SK-N-SH (cell line): ENCODE measurements at regions not wholly inside any gene's neighbourhood (a gene's known extent, or its start where the extent isn't known, plus 50 kb on each side); places are given as distances from the start of the nearest gene placed in this dataset.

ENCODE experiments used
- CTCF ChIA-PET: fragments of 300-600, 350-600 bp; formaldehyde crosslinking; extraction: SDS; loops from one replicate; lab custom pipeline; 2021; lab: Yijun Ruan, JAX
- POLR2A ChIA-PET: fragments of 350-600 bp; sonication (Branson Sonifier 250); formaldehyde crosslinking; extraction: SDS; loops from one replicate; lab custom pipeline; 2020; ENCODE audit warnings: antibody characterized with exemption, inconsistent platforms; lab: Yijun Ruan, JAX
- DNase-seq: peaks from one replicate; pipeline ENCODE4 v3.0.0; 2012
- H2AFZ ChIP-seq: fragments of 200-600 bp; sonication (generic); 2 replicates; pipeline ENCODE4 v1.8.1; 2016; ENCODE audit warnings: antibody characterized with exemption, mild to moderate bottlenecking, low read depth
- H3F3A ChIP-seq: fragments of 200-600 bp; sonication (generic); replicated peaks from 2 replicates; pipeline ENCODE3; 2016; ENCODE audit warnings: antibody characterized with exemption, mild to moderate bottlenecking; ENCODE audit not compliant: insufficient read depth
- H3K27ac ChIP-seq, 2 experiments: fragments of 200-500 bp in 1 of 2; fragments of 200-600 bp in 1 of 2; sonication (Bioruptor generic) in 1 of 2; sonication (generic), shearing (Covaris generic) in 1 of 2; 2 replicates each; pipeline versions ENCODE4 v1.5.1 to v1.6.1; 2014 to 2016; ENCODE audit warnings: low read depth in 2 of 2, inconsistent platforms in 1 of 2, low read length in 1 of 2, mild to moderate bottlenecking in 1 of 2, mixed read lengths in 1 of 2
- H3K27me3 ChIP-seq: fragments of 200-600 bp; sonication (generic), shearing (Covaris generic); 2 replicates; pipeline ENCODE4 v1.6.1; 2016; ENCODE audit warnings: mixed run types; ENCODE audit not compliant: insufficient read depth
- H3K36me3 ChIP-seq, 2 experiments: fragments of 200-500 bp in 1 of 2; fragments of 200-600 bp in 1 of 2; sonication (Bioruptor generic) in 1 of 2; sonication (generic) in 1 of 2; replicated peaks in 1 of 2; 2 replicates each; pipeline versions ENCODE3 to v1.5.1; 2014 to 2016; ENCODE audit warnings: low read length in 1 of 2, mild to moderate bottlenecking in 1 of 2; ENCODE audit not compliant: insufficient read depth in 2 of 2, control insufficient read depth in 1 of 2
- H3K4me1 ChIP-seq, 2 experiments: fragments of 200-500 bp in 1 of 2; fragments of 200-600 bp in 1 of 2; sonication (Bioruptor generic) in 1 of 2; sonication (generic), shearing (Covaris generic) in 1 of 2; 2 replicates each; pipeline versions ENCODE4 v1.5.1 to v1.6.1; 2014 to 2016; ENCODE audit warnings: low read depth in 1 of 2, low read length in 1 of 2, mixed run types in 1 of 2; ENCODE audit not compliant: insufficient read depth in 2 of 2, control insufficient read depth in 1 of 2
- H3K4me2 ChIP-seq: fragments of 200-600 bp; sonication (generic), shearing (Covaris generic); 2 replicates; pipeline ENCODE4 v1.6.1; 2017; ENCODE audit warnings: mixed run types
- H3K4me3 ChIP-seq, 2 experiments: fragments of 200-500 bp in 1 of 2; fragments of 200-600 bp in 1 of 2; sonication (Bioruptor generic) in 1 of 2; sonication (generic), shearing (Covaris generic) in 1 of 2; 2 replicates each; pipeline versions ENCODE4 v1.5.1 to v1.8.1; 2014 to 2016; ENCODE audit warnings: low read depth in 2 of 2, inconsistent platforms in 1 of 2, low read length in 1 of 2, mild to moderate bottlenecking in 1 of 2, mixed read lengths in 1 of 2, moderate library complexity in 1 of 2
- H3K79me2 ChIP-seq: fragments of 200-600 bp; sonication (generic); 2 replicates; pipeline ENCODE4 v1.8.1; 2017; ENCODE audit warnings: mild to moderate bottlenecking; ENCODE audit not compliant: insufficient read depth
- H3K9ac ChIP-seq: fragments of 200-600 bp; sonication (generic); 2 replicates; pipeline ENCODE4 v1.6.1; 2017; ENCODE audit warnings: mixed run types
- H3K9me2 ChIP-seq: fragments of 200-600 bp; sonication (generic); 2 replicates; pipeline ENCODE4 v1.6.1; 2017; ENCODE audit warnings: mixed run types
- H3K9me3 ChIP-seq: fragments of 200-600 bp; sonication (generic); 2 replicates; pipeline ENCODE4 v1.6.1; 2017; ENCODE audit warnings: mixed run types, mild to moderate bottlenecking, moderate library complexity
- H4K20me1 ChIP-seq: fragments of 200-600 bp; sonication (generic); 2 replicates; pipeline ENCODE4 v1.6.1; 2017; ENCODE audit warnings: mild to moderate bottlenecking, mixed run types; ENCODE audit not compliant: insufficient read depth
- EZH2phosphoT487 ChIP-seq: fragments of 200-600 bp; sonication (generic); IDR thresholded peaks from 2 replicates; pipeline ENCODE4 v1.6.1; 2017; ENCODE audit warnings: low read depth, mixed run types, mild to moderate bottlenecking, antibody characterized with exemption, moderate library complexity, borderline replicate concordance
- FOXJ3 ChIP-seq: sonication (generic); formaldehyde crosslinking; IDR thresholded peaks from 2 replicates; pipeline ENCODE4 v1.5.1; 2020; ENCODE audit warnings: mild to moderate bottlenecking, missing genetic modification reagents
- FOXM1 ChIP-seq: IDR thresholded peaks from 2 replicates; pipeline ENCODE4 v1.4.0; 2012; ENCODE audit warnings: low read depth, mild to moderate bottlenecking
- GABPA ChIP-seq: IDR thresholded peaks from 2 replicates; pipeline ENCODE4 v1.4.0; 2012; ENCODE audit warnings: low read depth, mild to moderate bottlenecking
- JUND ChIP-seq: IDR thresholded peaks from 2 replicates; pipeline ENCODE4 v1.4.0; 2012
- MAX ChIP-seq: IDR thresholded peaks from 2 replicates; pipeline ENCODE4 v1.4.0; 2012; ENCODE audit warnings: low read depth
- NRF1 ChIP-seq: IDR thresholded peaks from 2 replicates; pipeline ENCODE4 v1.6.1; 2012; ENCODE audit warnings: low read depth, mild to moderate bottlenecking, low read length
- RFX5 ChIP-seq: IDR thresholded peaks from 2 replicates; pipeline ENCODE4 v1.6.1; 2012; ENCODE audit warnings: mild to moderate bottlenecking, improper control_type of control experiment, low read length
- RXRA ChIP-seq: IDR thresholded peaks from 2 replicates; pipeline ENCODE4 v1.4.0; 2012; ENCODE audit warnings: low read depth, mild to moderate bottlenecking, borderline replicate concordance
- SIN3A ChIP-seq: IDR thresholded peaks from 2 replicates; pipeline ENCODE4 v1.6.1; 2012; ENCODE audit warnings: low read depth, mild to moderate bottlenecking, low read length, moderate library complexity, borderline replicate concordance
- TCF12 ChIP-seq: IDR thresholded peaks from 2 replicates; pipeline ENCODE4 v1.4.0; 2012
- TEAD4 ChIP-seq: IDR thresholded peaks from 2 replicates; pipeline ENCODE4 v1.4.0; 2012; ENCODE audit warnings: mild to moderate bottlenecking, borderline replicate concordance; ENCODE audit not compliant: insufficient read depth
- WGBS: methylation state at CpG from one replicate; pipeline ENCODE4 v1.1.6; 2017; ENCODE audit warnings: low lambda C conversion rate; 5-methylcytosine and 5-hydroxymethylcytosine counted together
- TF ChIP-seq, protein P1 (sequence below): fragments of 200-600 bp; sonication (generic); IDR thresholded peaks from 2 replicates; pipeline ENCODE4 v1.6.1; 2017; ENCODE audit warnings: antibody characterized with exemption, mild to moderate bottlenecking, moderate library complexity
- TF ChIP-seq, protein P2 (sequence below): IDR thresholded peaks from 2 replicates; pipeline ENCODE4 v1.4.0; 2012; ENCODE audit warnings: low read depth, borderline replicate concordance
- TF ChIP-seq, protein P3 (sequence below): fragments of 150-350 bp; IDR thresholded peaks from 2 replicates; pipeline ENCODE4 v1.6.1; 2016; ENCODE audit warnings: mild to moderate bottlenecking, low read depth, low read length
- TF ChIP-seq, protein P4 (sequence below): IDR thresholded peaks from 2 replicates; pipeline ENCODE4 v1.4.0; 2012; ENCODE audit warnings: low read depth, borderline replicate concordance
- TF ChIP-seq, protein P5 (sequence below): IDR thresholded peaks from 2 replicates; pipeline ENCODE4; 2012

- Histone ChIP-seq H3K27me3 (peaks cover 18% of the 10 kb centered on the region; the same call in 1 of the 2 replicates), H3K27ac (no peak overlapping the region), H3K9me2 (no peaks in the 10 kb centered on the region), H3K4me2 (no peak overlapping the region), H3F3A (peaks cover 12% of the 10 kb centered on the region), H3K36me3 (no peaks in the 10 kb centered on the region), H3K4me1 (peaks cover 0 to 15% of the 10 kb centered on the region in 2 experiments; a peak in 1 of 4 replicates), H3K9me3 (no peaks in the 10 kb centered on the region; the same call in 1 of the 2 replicates), H3K79me2 (no peaks in the 10 kb centered on the region), H4K20me1 (no peaks in the 10 kb centered on the region), H2AFZ (no peak overlapping the region), H3K4me3 (no peak overlapping the region), H3K9ac (no peak overlapping the region)
- no peak for DNase-seq
- no peak for TF ChIP-seq TEAD4
- TF ChIP-seq, protein P1, sequence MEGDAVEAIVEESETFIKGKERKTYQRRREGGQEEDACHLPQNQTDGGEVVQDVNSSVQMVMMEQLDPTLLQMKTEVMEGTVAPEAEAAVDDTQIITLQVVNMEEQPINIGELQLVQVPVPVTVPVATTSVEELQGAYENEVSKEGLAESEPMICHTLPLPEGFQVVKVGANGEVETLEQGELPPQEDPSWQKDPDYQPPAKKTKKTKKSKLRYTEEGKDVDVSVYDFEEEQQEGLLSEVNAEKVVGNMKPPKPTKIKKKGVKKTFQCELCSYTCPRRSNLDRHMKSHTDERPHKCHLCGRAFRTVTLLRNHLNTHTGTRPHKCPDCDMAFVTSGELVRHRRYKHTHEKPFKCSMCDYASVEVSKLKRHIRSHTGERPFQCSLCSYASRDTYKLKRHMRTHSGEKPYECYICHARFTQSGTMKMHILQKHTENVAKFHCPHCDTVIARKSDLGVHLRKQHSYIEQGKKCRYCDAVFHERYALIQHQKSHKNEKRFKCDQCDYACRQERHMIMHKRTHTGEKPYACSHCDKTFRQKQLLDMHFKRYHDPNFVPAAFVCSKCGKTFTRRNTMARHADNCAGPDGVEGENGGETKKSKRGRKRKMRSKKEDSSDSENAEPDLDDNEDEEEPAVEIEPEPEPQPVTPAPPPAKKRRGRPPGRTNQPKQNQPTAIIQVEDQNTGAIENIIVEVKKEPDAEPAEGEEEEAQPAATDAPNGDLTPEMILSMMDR = no peak
- no peak for TF ChIP-seq TCF12
- TF ChIP-seq FOXM1 = no peak
- TF ChIP-seq, protein P2, sequence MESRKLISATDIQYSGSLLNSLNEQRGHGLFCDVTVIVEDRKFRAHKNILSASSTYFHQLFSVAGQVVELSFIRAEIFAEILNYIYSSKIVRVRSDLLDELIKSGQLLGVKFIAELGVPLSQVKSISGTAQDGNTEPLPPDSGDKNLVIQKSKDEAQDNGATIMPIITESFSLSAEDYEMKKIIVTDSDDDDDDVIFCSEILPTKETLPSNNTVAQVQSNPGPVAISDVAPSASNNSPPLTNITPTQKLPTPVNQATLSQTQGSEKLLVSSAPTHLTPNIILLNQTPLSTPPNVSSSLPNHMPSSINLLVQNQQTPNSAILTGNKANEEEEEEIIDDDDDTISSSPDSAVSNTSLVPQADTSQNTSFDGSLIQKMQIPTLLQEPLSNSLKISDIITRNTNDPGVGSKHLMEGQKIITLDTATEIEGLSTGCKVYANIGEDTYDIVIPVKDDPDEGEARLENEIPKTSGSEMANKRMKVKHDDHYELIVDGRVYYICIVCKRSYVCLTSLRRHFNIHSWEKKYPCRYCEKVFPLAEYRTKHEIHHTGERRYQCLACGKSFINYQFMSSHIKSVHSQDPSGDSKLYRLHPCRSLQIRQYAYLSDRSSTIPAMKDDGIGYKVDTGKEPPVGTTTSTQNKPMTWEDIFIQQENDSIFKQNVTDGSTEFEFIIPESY = no peak
- TF ChIP-seq NRF1 = no peak
- TF ChIP-seq, protein P3, sequence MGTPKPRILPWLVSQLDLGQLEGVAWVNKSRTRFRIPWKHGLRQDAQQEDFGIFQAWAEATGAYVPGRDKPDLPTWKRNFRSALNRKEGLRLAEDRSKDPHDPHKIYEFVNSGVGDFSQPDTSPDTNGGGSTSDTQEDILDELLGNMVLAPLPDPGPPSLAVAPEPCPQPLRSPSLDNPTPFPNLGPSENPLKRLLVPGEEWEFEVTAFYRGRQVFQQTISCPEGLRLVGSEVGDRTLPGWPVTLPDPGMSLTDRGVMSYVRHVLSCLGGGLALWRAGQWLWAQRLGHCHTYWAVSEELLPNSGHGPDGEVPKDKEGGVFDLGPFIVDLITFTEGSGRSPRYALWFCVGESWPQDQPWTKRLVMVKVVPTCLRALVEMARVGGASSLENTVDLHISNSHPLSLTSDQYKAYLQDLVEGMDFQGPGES = no peak
- TF ChIP-seq GABPA = no peak
- no peak for TF ChIP-seq FOXJ3
- no peak for TF ChIP-seq RFX5
- TF ChIP-seq SIN3A = no peak
- no peak for TF ChIP-seq RXRA
- TF ChIP-seq, protein P4, sequence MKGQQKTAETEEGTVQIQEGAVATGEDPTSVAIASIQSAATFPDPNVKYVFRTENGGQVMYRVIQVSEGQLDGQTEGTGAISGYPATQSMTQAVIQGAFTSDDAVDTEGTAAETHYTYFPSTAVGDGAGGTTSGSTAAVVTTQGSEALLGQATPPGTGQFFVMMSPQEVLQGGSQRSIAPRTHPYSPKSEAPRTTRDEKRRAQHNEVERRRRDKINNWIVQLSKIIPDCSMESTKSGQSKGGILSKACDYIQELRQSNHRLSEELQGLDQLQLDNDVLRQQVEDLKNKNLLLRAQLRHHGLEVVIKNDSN = no peak
- TF ChIP-seq, protein P5, sequence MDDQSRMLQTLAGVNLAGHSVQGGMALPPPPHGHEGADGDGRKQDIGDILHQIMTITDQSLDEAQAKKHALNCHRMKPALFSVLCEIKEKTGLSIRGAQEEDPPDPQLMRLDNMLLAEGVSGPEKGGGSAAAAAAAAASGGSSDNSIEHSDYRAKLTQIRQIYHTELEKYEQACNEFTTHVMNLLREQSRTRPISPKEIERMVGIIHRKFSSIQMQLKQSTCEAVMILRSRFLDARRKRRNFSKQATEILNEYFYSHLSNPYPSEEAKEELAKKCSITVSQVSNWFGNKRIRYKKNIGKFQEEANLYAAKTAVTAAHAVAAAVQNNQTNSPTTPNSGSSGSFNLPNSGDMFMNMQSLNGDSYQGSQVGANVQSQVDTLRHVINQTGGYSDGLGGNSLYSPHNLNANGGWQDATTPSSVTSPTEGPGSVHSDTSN = no peak
- TF ChIP-seq EZH2phosphoT487 = no peak
- TF ChIP-seq JUND = no peak
- TF ChIP-seq MAX = no peak
- CTCF ChIA-PET = no interaction called here
- WGBS = 43% methylated on average over 6 of the region's 6 CpGs
- POLR2A ChIA-PET = no interaction called here
These were observed 51.5 kb upstream of the CTAGE1 start for GRCh38 chr18:22469061-22469734.
